Epithelial cell of proximal tubule (primary cell): ENCODE measurements at regions not wholly inside any gene's neighbourhood (a gene's known extent, or its start where the extent isn't known, plus 50 kb on each side); places are given as distances from the start of the nearest gene placed in this dataset.

Experiments used
- DNase-seq: peaks from one replicate; pipeline ENCODE4 v3.0.0-alpha.2; 2011; ENCODE audit warnings: low read depth
- H3K4me3 ChIP-seq: 2 replicates; pipeline ENCODE4 v1.5.1; 2011; ENCODE audit warnings: low read depth, mild to moderate bottlenecking, low read length
- TF ChIP-seq, protein P1 (sequence below): conservative IDR thresholded peaks from 2 replicates; pipeline ENCODE4 v1.5.1; 2012; ENCODE audit warnings: low read depth, mild to moderate bottlenecking, low read length

DNA sequence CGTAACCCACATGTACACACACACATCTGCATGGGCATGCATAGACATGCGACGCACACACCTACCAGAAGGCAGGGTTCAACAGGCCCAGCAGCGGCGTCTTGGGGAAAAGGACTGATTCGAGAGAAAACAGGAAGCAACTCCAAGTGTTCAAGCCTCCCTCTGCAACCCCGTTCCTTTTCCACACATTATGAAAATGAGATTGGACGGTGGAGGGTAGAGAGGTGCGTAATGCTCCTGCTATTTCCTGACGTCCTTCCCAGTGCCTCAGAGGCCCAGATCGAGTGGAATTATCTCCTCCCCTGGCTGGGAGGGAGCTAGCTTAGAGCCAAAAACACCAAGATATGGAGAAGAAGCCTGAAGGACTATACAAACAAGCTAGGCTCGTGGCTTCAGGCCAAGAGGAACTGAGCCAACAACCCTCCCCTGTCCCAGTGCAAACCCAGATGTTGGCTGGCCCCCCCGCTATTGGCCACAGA, 289.2 kb downstream of the MN1 start:
- no peak overlapping the region for H3K4me3 ChIP-seq
- no peak for DNase-seq
- TF ChIP-seq, protein P1, sequence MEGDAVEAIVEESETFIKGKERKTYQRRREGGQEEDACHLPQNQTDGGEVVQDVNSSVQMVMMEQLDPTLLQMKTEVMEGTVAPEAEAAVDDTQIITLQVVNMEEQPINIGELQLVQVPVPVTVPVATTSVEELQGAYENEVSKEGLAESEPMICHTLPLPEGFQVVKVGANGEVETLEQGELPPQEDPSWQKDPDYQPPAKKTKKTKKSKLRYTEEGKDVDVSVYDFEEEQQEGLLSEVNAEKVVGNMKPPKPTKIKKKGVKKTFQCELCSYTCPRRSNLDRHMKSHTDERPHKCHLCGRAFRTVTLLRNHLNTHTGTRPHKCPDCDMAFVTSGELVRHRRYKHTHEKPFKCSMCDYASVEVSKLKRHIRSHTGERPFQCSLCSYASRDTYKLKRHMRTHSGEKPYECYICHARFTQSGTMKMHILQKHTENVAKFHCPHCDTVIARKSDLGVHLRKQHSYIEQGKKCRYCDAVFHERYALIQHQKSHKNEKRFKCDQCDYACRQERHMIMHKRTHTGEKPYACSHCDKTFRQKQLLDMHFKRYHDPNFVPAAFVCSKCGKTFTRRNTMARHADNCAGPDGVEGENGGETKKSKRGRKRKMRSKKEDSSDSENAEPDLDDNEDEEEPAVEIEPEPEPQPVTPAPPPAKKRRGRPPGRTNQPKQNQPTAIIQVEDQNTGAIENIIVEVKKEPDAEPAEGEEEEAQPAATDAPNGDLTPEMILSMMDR, result no peak

- no peak overlapping the region for H3K4me3 ChIP-seq
- TF ChIP-seq, protein P1, result no peak
- DNase-seq, result no peak
Measured at GRCh38 chr22:27513021-27513420, 288.5 kb downstream of the MN1 start.

DNA sequence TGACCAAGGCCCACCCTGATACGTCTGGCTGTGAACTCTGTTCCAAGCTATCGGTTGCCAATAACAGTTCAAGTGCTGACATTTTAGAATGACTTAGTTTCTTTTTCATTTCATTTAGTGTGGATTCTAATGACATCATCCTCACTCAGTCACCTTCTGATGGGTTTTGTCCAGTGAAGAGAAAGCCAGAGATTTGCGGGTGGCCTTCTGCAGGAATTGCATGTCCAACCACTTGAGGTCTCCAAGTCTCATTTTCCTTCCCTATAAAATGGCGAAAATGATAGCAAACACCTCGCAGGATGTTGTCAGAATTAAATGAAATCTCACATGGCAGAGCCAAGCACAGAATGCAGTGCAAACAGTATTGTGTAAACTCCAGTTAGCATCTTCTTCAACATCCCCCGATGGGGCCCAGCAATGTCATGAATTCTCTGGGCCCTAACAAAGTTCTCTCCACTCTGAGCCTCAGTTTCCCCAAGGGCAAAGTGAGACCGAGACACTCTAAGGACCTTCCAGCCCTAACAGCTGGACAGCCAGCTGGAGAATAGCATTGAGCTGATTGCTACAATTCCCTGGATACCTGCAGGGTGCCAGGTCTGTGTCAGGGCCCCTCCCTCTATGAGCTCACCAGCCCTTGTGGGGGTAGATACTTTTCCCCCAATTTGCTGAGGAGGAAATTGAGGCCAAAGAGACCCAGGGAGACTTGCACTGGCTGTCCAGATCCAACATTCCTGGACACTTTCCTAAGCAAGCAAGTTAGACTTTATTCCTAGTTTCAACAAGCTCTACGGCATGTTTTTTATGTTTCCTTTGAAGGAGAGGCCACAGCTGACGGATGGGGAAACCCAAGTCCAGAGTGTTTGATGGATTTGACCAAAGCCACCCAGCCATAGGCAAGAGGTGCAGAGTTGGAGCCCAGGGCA, 286.7 kb downstream of the MN1 start:
- DNase-seq, result no peak
- TF ChIP-seq, protein P1, result no peak
- no peak overlapping the region for H3K4me3 ChIP-seq

DNA sequence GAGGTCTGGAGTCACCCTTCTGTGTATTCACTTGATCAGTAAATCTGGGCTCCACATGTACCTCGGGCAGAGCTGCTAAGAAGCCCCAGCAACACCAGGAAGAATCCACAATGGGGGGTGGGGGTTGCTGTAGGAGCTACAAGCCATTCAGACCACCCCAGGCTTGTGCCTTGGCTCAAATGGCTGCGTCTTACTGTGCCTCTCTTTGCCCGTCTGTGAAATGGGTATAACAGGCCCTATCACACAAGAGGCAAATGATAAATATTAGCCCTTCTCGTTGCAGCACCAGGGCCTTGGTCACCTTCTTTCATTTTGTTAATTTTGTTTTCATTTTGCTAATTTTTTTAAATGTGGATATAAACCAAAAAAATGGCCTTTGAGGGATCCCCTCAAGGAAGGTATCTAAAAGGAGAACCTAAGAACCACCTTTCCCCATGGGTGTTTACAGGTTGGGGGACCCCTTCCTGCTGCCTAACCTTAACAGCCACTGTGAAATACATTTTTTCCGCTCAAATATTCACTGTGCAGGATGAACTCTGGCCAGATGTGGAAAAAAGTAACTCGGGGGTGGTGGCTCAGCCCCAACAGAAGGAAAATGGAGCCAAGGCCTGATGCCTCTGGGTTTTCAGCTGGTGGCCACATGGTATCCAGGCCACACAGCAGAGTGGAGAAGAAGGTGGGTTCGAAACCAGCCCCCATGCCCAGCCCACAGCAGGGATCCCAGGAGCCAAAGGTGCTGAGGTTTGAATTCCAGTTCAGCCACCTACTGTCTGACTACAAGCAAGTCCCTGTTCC, 284.0 kb downstream of the MN1 start:
- H3K4me3 ChIP-seq, result no peak overlapping the region
- DNase-seq, result no peak
- TF ChIP-seq, protein P1, result no peak

GRCh38 chr22:27518531-27519340, 282.8 kb downstream of the MN1 start:
- DNase-seq, result no peak
- TF ChIP-seq, protein P1, result no peak
- H3K4me3 ChIP-seq, result no peak overlapping the region

DNA sequence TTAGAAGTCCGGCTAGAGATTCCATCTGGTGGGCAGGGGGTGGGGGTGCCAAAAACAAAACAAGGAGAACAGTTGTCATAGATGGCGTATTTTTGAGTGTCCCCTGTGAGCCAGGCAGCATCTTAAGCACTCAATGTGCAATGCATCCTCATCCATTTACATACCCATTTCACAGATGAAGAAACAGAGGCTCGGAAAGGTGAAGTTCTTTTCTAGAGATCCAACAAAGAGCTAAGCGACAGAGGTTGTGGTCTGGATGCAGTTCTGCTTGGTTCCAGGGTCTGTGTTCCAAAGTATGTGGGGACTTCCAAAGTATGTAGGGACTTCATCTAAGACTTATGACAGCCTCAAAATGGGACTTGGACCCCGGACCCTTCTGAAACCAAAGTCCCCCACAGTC, 277.8 kb downstream of the MN1 start:
- TF ChIP-seq, protein P1, result no peak
- no peak overlapping the region for H3K4me3 ChIP-seq
- no peak for DNase-seq
